ENCODE measurements at regions not wholly inside any gene's neighbourhood (a gene's known extent, or its start where the extent isn't known, plus 50 kb on each side); places are given as distances from the start of the nearest gene placed in this dataset.

- Histone ChIP-seq H3K36me3 (no peaks in the 10 kb centered on the region), H3K9me3 (no peaks in the 10 kb centered on the region), H3K4me3 (no peak overlapping the region), H3K4me1 (no peaks in the 10 kb centered on the region), H3K27me3 (no peaks in the 10 kb centered on the region), H3K27ac (no peak overlapping the region)
- intact Hi-C loops (cut with DNase I; ENCODE audit: low total_unique reads): no loop called here
- no peak for DNase-seq
- no peak for TF ChIP-seq CTCF (IDR thresholded peaks at IDR 0.05)
These were observed 339.1 kb downstream of the UTRN start for GRCh38 chr6:144624246-144624645.

GRCh38 chr6:144624716-144625115 lies 339.6 kb downstream of the UTRN start:
- intact Hi-C loops (cut with DNase I; ENCODE audit: low total_unique reads): no loop called here

DNA sequence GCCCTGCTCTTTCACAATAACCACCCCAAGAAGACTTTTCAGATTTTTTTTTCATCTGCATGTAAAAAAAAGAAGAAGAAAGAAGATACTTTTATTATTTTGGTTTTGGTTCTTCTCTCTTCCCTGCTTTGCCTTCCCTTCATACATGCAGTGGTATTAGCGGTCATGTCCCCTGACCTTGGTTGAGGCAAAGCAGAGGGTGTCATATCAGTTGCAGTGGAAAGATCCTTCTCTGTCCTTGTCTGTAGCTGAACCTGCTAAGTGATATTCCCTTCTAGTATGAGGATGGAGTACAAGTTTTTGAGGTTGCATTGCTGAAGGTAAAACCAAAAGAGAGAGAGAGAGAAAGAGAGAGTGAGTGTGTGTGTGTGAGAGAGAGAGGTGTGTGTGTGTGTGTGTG lies 345.7 kb downstream of the UTRN start:
- no peak for DNase-seq
- no peak overlapping the region for H3K4me3 ChIP-seq
- no peaks in the 10 kb centered on the region for H3K4me1 ChIP-seq
- no peaks in the 10 kb centered on the region for H3K27me3 ChIP-seq
- no peaks in the 10 kb centered on the region for H3K36me3 ChIP-seq
- no peak for TF ChIP-seq CTCF (IDR thresholded peaks at IDR 0.05)
- no peaks in the 10 kb centered on the region for H3K9me3 ChIP-seq
- H3K27ac ChIP-seq: no peak overlapping the region
- intact Hi-C loops (cut with DNase I; ENCODE audit: low total_unique reads): no loop called here

More at GRCh38 chr6:144624716-144625115, 339.6 kb downstream of the UTRN start:
- no peaks in the 10 kb centered on the region for H3K36me3 ChIP-seq
- no peaks in the 10 kb centered on the region for H3K27me3 ChIP-seq
- TF ChIP-seq CTCF (IDR thresholded peaks at IDR 0.05): no peak
- DNase-seq: no peak
- no peak overlapping the region for H3K4me3 ChIP-seq
- no peaks in the 10 kb centered on the region for H3K4me1 ChIP-seq
- H3K27ac ChIP-seq: no peak overlapping the region
- no peaks in the 10 kb centered on the region for H3K9me3 ChIP-seq

GRCh38 chr6:144632266-144632665 lies 347.1 kb downstream of the UTRN start:
- Histone ChIP-seq H3K4me3 (no peak overlapping the region), H3K9me3 (no peaks in the 10 kb centered on the region), H3K36me3 (no peaks in the 10 kb centered on the region), H3K4me1 (no peaks in the 10 kb centered on the region), H3K27me3 (no peaks in the 10 kb centered on the region), H3K27ac (no peak overlapping the region)
- intact Hi-C loops (cut with DNase I; ENCODE audit: low total_unique reads): no loop called here
- DNase-seq: no peak
- TF ChIP-seq CTCF (IDR thresholded peaks at IDR 0.05): no peak

- DNase-seq: no peak
- intact Hi-C loops (cut with DNase I; ENCODE audit: low total_unique reads): no loop called here
- H3K27ac ChIP-seq: no peak overlapping the region
- no peaks in the 10 kb centered on the region for H3K9me3 ChIP-seq
- no peak for TF ChIP-seq CTCF (IDR thresholded peaks at IDR 0.05)
- H3K27me3 ChIP-seq: no peaks in the 10 kb centered on the region
- H3K4me3 ChIP-seq: no peak overlapping the region
- no peaks in the 10 kb centered on the region for H3K4me1 ChIP-seq
- H3K36me3 ChIP-seq: no peaks in the 10 kb centered on the region
These were observed 348.8 kb downstream of the UTRN start for GRCh38 chr6:144633886-144634285.

GRCh38 chr6:144634371-144634770 lies 349.2 kb downstream of the UTRN start:
- Histone ChIP-seq H3K4me1 (no peaks in the 10 kb centered on the region), H3K27me3 (no peaks in the 10 kb centered on the region), H3K4me3 (no peak overlapping the region), H3K9me3 (no peaks in the 10 kb centered on the region), H3K27ac (no peak overlapping the region), H3K36me3 (no peaks in the 10 kb centered on the region)
- no peak for TF ChIP-seq CTCF (IDR thresholded peaks at IDR 0.05)
- no peak for DNase-seq
- intact Hi-C loops (cut with DNase I; ENCODE audit: low total_unique reads): no loop called here

Measured in tibial artery (tissue), 4 donors.